SK-N-SH (cell line): ENCODE measurements at regions not wholly inside any gene's neighbourhood (a gene's known extent, or its start where the extent isn't known, plus 50 kb on each side); places are given as distances from the start of the nearest gene placed in this dataset.

ENCODE experiments used
- EZH2phosphoT487 ChIP-seq: fragments of 200-600 bp; sonication (generic); IDR thresholded peaks from 2 replicates; pipeline ENCODE4 v1.6.1; 2017; ENCODE audit warnings: low read depth, mixed run types, mild to moderate bottlenecking, antibody characterized with exemption, moderate library complexity, borderline replicate concordance
- MXI1 ChIP-seq: IDR thresholded peaks from 2 replicates; pipeline ENCODE4 v1.6.1; 2012; ENCODE audit warnings: mild to moderate bottlenecking, low read depth, low read length, improper control_type of control experiment
- RFX5 ChIP-seq: IDR thresholded peaks from 2 replicates; pipeline ENCODE4 v1.6.1; 2012; ENCODE audit warnings: mild to moderate bottlenecking, improper control_type of control experiment, low read length
- SMC3 ChIP-seq: IDR thresholded peaks from 2 replicates; pipeline ENCODE4 v1.6.1; 2012; ENCODE audit warnings: low read depth, low read length, improper control_type of control experiment
- TF ChIP-seq, protein P1 (sequence below): fragments of 200-600 bp; sonication (generic); IDR thresholded peaks from 2 replicates; pipeline ENCODE4 v1.6.1; 2017; ENCODE audit warnings: antibody characterized with exemption, mild to moderate bottlenecking, moderate library complexity
- TF ChIP-seq, protein P2 (sequence below): fragments of 150-350 bp; IDR thresholded peaks from 2 replicates; pipeline ENCODE4 v1.6.1; 2017; ENCODE audit warnings: antibody characterized with exemption, low read length, low read depth, borderline replicate concordance
- TF ChIP-seq, protein P3 (sequence below): IDR thresholded peaks from 2 replicates; pipeline ENCODE4; 2012

DNA sequence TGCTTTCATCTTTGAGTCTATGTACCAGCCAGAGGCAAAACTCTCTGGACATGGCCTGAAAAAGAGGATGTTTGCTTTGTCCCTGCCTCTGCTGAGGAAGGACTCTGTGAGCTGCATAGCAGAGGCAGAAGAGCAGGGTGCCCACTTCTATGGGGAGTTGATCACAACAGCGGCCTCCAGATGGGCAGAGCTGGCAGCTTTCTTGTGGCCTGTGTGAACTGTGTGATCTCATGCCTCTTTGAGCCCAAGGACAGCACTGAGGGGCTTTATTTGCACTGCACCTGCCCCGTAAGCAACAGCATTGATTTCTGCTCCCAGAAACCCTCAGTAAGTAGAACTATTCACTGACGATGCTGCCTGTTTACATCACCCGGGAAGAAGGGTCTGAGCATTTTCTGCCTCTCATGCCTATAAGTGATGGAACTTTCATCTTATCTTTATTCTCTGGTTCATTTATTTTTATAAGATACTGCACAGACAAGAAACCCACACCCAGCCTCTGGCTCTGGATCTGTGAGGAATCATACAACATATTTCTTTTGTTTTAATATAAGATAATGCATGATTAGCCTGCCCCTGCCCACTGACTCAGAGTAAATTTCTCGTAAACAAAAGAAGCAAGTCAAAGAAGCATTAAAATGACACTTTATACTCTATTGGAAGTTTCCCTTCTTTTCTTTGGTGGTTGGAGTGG, 244.2 kb upstream of the SOX21 start:
- TF ChIP-seq, protein P1, sequence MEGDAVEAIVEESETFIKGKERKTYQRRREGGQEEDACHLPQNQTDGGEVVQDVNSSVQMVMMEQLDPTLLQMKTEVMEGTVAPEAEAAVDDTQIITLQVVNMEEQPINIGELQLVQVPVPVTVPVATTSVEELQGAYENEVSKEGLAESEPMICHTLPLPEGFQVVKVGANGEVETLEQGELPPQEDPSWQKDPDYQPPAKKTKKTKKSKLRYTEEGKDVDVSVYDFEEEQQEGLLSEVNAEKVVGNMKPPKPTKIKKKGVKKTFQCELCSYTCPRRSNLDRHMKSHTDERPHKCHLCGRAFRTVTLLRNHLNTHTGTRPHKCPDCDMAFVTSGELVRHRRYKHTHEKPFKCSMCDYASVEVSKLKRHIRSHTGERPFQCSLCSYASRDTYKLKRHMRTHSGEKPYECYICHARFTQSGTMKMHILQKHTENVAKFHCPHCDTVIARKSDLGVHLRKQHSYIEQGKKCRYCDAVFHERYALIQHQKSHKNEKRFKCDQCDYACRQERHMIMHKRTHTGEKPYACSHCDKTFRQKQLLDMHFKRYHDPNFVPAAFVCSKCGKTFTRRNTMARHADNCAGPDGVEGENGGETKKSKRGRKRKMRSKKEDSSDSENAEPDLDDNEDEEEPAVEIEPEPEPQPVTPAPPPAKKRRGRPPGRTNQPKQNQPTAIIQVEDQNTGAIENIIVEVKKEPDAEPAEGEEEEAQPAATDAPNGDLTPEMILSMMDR, result no peak
- TF ChIP-seq, protein P2, sequence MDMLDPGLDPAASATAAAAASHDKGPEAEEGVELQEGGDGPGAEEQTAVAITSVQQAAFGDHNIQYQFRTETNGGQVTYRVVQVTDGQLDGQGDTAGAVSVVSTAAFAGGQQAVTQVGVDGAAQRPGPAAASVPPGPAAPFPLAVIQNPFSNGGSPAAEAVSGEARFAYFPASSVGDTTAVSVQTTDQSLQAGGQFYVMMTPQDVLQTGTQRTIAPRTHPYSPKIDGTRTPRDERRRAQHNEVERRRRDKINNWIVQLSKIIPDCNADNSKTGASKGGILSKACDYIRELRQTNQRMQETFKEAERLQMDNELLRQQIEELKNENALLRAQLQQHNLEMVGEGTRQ, result no peak
- TF ChIP-seq MXI1 (no peak), EZH2phosphoT487 (no peak), RFX5 (no peak), SMC3 (no peak)
- TF ChIP-seq, protein P3, sequence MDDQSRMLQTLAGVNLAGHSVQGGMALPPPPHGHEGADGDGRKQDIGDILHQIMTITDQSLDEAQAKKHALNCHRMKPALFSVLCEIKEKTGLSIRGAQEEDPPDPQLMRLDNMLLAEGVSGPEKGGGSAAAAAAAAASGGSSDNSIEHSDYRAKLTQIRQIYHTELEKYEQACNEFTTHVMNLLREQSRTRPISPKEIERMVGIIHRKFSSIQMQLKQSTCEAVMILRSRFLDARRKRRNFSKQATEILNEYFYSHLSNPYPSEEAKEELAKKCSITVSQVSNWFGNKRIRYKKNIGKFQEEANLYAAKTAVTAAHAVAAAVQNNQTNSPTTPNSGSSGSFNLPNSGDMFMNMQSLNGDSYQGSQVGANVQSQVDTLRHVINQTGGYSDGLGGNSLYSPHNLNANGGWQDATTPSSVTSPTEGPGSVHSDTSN, result no peak
